DND-41 (cell line): ENCODE measurements at regions not wholly inside any gene's neighbourhood (a gene's known extent, or its start where the extent isn't known, plus 50 kb on each side); places are given as distances from the start of the nearest gene placed in this dataset.

Experiments used
- CTCF ChIP-seq: IDR thresholded peaks from 2 replicates; pipeline ENCODE4 v1.5.1; 2012; ENCODE audit warnings: borderline replicate concordance, low read length, moderate library complexity, mild to moderate bottlenecking; ENCODE audit not compliant: poor library complexity, severe bottlenecking; ENCODE audit errors: extremely low read depth
- EZH2 ChIP-seq: IDR thresholded peaks from 3 replicates; pipeline ENCODE4 v1.6.1; 2012; ENCODE audit warnings: borderline replicate concordance, low read depth, mild to moderate bottlenecking, moderate library complexity, low read length, inconsistent platforms; ENCODE audit not compliant: severe bottlenecking

DNA sequence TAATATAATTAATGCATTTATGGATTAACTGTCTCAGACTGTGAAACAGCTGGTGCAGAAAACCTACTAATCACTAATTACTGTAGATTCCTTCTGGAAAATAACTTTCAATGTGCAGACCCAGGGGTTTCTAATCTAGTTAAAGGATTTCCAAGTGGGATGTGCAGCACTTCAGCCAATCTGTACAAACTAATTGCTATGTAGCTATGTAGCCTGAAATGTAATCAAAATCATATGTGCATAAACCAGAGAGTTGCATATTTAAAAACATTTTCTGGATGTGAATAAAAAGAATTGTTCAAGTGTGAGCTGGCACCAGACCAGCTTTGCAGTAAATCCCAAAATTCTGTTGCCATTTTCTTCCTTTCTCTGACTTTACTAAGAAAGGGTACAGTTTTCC, 127.5 kb upstream of the CD96 start:
- TF ChIP-seq CTCF (no peak), EZH2 (no peak)
